ENCODE measurements at regions not wholly inside any gene's neighbourhood (a gene's known extent, or its start where the extent isn't known, plus 50 kb on each side); places are given as distances from the start of the nearest gene placed in this dataset.

- DNase-seq: peak; percentile 36
Observed at GRCh38 chr18:68623342-68623741, 91.6 kb downstream of the TMX3 start.

GRCh38 chr18:68611311-68611710 is 103.6 kb downstream of the TMX3 start:
- no peak for DNase-seq

GRCh38 chr18:68608851-68609490 is 105.9 kb downstream of the TMX3 start:
- DNase-seq: no peak

GRCh38 chr18:68607852-68608251 is 107.1 kb downstream of the TMX3 start:
- no peak for DNase-seq

GRCh38 chr18:68604256-68604655 is 110.7 kb downstream of the TMX3 start:
- DNase-seq: no peak

GRCh38 chr18:68596016-68596415 is 118.9 kb downstream of the TMX3 start:
- no peak for DNase-seq

GRCh38 chr18:68588169-68588568 is 126.7 kb downstream of the TMX3 start:
- DNase-seq: no peak

GRCh38 chr18:68583685-68584084 is 131.2 kb downstream of the TMX3 start:
- DNase-seq: no peak

GRCh38 chr18:68574311-68574710 is 140.6 kb downstream of the TMX3 start:
- DNase-seq: no peak

GRCh38 chr18:68569936-68570335 is 145.0 kb downstream of the TMX3 start:
- no peak for DNase-seq

GRCh38 chr18:68568364-68569155 is 146.3 kb downstream of the TMX3 start:
- no peak for DNase-seq

- DNase-seq: no peak
Observed at GRCh38 chr18:68566991-68567390, 147.9 kb downstream of the TMX3 start.

GRCh38 chr18:68564961-68565360 is 149.9 kb downstream of the TMX3 start:
- no peak for DNase-seq

- no peak for DNase-seq
Observed at GRCh38 chr18:68564351-68564750, 150.6 kb downstream of the TMX3 start.

GRCh38 chr18:68560128-68560527 is 154.8 kb downstream of the TMX3 start:
- DNase-seq: no peak

GRCh38 chr18:68557183-68557582 is 157.7 kb downstream of the TMX3 start:
- no peak for DNase-seq

GRCh38 chr18:68555879-68556301 is 159.0 kb downstream of the TMX3 start:
- DNase-seq: no peak

- no peak for DNase-seq
Observed at GRCh38 chr18:68548904-68549870, 165.7 kb downstream of the TMX3 start.

GRCh38 chr18:68543344-68543743 is 171.6 kb downstream of the TMX3 start:
- no peak for DNase-seq

- DNase-seq: no peak
Observed at GRCh38 chr18:68542846-68543245, 172.1 kb downstream of the TMX3 start.

GRCh38 chr18:68533641-68534040 is 181.3 kb downstream of the TMX3 start:
- no peak for DNase-seq

GRCh38 chr18:68532328-68532885 is 182.5 kb downstream of the TMX3 start:
- DNase-seq: no peak

- no peak for DNase-seq
Observed at GRCh38 chr18:68525091-68525490, 189.8 kb downstream of the TMX3 start.

Measured in NCI-H526 treated with DMSO at 0.1 percent for 48 hours (cell line).